Right hindlimb (tissue), 1 donor: ENCODE measurements at regions not wholly inside any gene's neighbourhood (a gene's known extent, or its start where the extent isn't known, plus 50 kb on each side); places are given as distances from the start of the nearest gene placed in this dataset.

Source experiments
- DNase-seq: peaks from one replicate; pipeline ENCODE4 v3.0.0-alpha.2; 2018

DNA sequence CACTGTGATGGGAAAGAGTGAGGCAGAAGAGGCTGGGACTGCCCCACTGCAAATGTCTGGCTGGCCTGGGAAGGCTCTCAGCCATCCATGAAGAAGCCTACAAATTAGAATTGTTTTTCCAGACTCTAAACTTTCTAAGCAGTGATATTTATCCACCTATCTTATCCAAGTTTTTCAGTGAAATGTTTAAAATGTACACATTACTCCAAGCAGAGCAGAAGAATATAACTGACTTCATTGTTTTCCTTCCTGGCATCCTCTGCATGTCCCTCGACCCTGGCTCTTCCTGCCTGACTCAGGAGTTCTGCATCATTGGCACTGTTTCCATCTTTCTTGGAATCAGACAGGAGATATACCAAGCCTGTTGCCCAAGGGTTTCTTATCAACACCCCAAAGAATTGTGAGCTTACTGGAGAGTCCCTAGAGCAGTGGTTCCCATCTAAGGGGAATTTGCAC lies 401.5 kb upstream of the PROK2 start:
- no peak for DNase-seq

DNA sequence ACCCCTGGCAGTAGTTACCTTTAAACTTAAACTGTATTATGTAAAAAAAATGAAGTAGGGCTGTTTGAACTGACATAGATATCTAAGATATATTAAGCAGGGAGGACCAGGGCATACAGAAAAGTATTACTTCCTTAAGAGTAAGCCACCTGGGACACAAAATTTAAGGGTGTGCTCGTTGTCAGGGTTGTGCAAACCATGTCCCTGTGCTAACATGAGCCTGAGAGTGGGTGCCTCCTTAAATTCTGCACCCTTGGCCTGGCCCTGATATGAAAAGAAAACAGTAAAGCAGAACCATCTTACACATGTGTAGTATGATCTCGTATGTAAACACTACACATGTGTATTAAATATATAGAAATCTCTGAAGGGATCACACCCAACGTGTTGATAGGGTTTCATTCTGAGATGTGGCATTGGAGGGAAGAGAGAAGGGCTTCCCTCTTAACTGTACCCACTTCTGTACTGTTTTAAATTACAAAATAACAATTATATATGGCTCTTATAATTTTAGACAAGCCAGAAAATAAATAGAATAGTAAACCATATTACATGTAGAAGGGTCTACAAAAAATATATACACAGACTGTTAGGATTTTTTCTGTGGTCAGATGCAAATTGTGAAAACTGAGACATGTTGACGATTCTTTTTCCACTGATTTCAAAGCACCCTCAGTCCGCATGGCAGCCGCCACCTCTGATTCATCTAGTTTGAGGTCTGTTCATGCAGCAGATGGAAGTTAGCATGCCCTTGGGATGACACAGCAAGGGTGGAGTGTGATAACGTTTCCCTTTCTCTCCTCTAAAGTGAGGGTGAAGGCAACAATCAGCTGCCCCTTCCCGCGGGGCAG lies 400.8 kb upstream of the PROK2 start:
- no peak for DNase-seq

DNA sequence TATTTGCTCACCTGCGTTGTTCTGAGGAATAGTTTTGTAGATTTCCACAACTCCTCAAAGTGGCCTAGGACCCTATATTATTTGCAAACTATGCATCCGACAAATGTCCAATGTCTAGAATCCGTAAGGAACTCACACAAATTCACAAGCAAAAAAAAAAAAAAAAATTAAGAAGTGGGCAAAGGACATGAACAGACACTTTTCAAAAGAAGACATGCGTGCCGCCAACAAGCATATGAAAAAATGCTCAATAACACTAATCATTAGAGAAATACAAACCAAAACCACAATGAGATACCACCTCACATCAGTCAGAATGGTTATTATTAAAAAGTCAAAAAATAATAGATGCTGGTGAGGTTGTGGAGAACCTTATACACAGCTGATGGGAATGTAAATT lies 398.5 kb upstream of the PROK2 start:
- DNase-seq = no peak

DNA sequence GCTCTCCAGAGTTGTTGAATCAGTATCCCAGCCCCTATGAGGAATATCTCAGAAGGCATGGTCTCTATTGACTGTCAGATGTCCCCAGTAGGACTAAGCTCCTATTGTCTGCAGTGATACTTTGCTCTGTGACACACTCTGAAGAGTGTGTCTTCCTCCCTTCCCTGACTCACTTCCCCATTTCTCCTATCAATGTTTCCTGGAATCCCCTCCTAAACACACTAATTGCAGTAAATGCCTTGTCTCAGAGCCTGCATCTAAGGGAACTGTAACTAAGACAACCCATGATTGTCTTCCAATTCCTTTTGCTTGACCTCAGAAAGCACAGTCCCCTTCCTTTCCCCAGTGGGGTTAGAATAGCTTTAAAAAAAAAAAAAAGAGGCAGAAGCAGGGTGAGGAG lies 397.3 kb upstream of the PROK2 start:
- DNase-seq = no peak

DNA sequence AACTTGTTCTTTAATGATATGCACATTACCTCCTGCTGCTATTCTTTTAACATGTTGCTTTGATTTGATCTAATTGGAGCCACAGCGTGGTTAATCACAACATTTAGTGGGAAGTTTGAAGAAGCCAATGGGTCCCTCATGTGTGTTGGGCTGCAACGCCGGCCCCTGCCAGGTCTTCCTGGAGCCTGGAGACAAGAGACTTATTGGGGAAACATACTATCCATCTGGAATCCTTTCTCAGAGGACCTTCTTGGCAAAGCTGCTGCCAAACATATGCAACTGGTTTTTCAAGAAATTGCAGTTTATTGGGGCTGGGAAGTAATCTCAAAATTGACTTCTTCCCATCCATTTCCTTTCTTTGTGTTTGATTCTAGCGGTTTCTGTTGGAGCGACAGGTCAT lies 396.3 kb upstream of the PROK2 start:
- peak; percentile 50 for DNase-seq

DNA sequence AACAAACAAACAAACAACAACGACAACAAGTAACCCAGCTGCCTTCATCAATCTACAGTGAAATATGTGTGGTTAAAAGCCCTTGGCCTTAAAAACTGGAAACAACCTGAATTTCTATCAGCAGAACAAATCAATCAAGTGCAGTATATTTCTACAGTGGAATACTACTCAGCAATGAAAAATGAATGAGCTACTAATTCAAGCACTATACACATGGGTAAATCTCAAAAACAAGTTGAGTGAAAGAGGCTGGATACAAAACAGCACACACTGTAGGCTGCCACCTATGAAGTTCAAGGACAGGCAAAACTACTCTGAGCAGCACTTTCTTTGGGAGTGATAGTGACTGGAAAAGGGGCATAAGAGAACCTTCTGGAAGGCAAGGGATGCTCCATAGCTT lies 395.5 kb upstream of the PROK2 start:
- DNase-seq = no peak

DNA sequence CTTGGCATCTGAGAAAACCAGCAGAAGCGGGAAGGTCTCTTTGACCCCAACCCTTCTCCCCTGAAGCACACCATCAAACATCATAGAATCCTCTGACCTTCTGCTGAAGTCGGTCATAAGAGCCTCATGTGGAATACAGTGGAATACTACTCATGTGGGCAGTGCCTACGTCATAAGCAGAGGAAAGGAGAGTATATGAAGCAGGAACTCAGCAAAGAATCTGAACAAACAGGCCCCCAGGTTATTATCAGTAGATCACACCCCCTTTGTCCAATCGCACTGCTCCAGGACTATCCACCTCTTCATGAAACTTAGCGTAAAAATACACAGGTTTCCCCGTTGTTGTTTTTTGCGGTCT lies 394.1 kb upstream of the PROK2 start:
- no peak for DNase-seq

DNA sequence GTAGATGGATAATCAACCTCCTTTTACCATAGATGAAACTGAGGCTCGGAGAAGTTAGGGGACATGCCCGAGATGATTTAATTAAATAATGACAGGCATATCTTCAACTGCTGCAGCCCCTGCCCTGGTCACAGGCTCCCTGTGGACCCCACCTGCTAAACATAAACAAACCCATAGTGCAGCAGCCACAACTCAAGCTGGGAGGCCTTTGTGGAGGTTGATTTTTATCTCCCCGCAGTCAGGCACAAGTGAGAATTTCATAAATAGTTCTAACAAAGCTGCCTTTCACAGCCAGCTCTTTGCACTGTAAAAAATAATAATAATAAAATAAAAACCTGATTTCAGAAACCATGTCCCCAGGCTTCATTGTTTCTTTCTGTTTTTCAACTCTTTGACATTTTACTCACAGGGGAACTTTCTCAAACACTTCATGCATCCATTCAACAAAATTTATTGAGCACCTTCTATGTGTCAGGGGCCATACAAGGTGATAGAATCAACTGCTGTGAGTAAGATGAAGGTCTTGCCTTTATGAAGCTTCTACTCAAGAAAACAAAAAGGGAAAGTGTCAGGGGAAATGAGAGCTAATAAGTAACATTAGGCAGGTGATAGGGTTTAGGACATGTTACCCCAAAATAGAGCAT lies 393.6 kb upstream of the PROK2 start:
- no peak for DNase-seq

DNA sequence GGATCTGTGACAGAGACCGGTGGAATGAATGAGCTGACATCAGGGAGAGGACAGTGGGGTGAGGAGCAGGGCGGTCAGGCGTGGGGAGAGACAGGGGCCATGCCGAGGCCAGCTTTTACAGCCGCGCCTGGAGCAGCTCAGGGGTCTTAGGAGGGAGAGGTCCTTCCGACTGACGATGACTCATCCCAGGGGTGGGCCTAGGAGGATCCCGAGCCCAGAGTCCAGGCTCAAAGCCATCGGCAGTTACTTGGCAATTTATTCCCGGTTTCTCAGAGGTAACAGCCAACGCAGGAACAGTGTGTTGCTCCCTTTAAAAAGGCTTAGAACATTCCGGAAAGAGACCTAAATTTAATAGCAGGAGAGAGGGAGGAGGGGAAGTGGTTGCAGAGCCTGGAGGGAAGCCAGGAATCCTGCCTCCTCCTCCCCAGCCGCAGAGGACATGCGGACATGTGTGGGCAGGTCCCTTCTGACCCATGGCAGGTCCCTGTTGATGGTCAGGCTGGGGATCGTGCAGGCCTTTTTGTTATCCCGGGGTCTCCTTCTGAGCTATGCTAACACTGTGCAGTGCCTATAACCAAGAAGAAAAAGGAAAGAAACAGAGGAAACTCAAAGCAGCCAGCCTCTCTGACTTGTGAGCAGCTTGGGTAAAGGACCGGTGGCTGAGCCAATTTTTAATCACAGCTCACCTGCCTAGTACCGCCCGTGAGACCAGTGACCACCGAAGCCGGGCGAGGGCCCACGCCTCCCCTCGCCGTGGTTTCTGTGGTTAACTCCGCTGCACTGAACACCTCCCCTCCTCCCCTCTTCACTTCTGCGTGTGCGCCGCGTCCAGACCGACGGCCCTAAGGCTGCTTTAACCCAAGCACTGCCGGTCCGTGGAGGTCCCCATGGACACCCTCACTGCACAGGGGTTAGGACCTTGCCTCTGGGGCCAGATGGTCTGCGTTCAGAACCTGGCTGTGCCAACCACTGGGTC lies 392.4 kb upstream of the PROK2 start:
- DNase-seq = peak; percentile 83

DNA sequence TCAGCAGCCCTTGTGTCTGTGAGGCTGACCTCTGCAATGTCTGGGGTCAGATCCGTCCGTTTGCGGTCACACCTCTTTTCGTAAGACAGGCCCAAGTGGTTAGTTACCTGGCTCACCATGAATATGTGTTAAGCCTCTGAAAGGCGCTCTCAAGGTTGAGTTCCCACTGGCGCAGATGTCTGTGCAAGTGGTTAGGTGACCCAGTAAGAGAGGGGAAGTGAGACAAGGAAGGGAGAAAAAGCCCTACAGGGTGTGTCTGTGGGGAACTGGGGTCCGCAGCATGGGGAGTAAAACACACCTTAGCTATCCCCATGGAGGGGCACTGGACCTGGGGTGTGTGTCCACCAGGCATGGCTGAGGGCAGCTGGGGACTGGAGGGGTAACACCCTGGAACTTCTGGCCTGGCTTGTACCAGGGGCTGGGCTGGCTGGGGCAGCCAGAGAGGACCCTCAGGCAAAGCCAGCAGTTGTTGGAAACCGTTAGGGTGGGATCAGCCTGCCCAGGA lies 391.6 kb upstream of the PROK2 start:
- DNase-seq = no peak

DNA sequence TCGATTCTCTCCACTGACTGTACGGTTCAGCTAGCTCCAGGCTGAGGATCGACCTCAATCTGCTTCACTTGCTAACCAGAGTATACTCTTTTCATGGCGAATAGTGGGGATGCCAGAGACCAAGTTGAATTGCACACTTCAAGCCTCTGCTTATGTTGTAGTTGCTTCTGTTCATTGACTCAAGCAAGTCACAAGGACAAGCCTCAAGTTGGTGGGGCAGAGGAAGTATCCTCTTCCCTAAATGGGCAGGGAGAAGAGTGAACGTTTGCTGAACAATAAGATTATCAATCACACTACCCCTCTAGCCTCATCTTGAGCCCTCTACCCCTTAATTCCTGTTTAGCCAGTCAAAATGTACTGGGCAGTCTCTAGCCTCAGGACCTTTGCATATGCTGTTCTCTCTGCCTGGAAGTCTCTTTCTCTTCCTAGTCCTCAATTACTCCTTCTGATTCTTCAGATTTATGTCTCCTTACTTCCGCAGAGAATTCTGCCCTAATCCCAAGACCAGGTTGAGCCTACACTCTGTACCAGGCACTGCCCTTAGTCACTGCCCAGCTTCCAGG lies 390.4 kb upstream of the PROK2 start:
- DNase-seq = no peak

DNA sequence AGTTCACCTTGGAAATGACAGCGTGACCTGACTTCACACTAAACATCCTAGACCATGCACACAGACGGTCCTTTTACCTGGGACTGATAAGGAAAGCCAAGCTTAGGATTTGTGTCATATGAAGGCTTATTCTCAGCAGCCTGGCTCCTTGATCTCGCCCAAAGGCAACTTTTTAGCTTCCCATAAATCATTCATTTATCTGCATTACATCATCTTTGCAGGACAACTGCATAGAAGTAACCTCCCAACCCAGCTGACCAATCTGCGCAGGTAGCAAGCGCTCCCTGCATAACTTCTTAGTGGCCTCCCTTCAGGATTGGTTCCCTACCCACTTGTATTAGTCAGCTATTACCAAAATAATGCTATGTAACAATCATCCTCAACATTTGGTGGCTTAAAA lies 389.9 kb upstream of the PROK2 start:
- no peak for DNase-seq

DNA sequence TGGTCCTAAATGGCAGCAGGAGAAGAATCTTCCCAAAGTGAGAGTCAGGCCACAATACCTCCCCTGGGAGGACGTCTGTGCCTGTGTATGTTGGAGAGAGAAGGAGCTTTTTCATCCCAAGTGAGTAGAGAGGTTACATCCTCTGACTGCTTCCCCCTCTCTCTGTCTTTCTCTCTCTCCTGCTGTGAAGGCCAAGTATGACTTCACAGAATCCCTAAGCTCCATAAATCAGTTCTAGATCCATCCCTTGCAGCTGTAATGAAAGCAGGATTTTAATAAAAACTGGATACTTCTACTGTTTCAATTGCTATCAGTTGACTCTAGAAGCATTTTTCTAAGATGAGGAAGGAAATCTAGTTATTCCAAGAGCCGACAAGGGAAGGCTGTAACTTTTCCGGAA lies 389.1 kb upstream of the PROK2 start:
- DNase-seq = no peak

DNA sequence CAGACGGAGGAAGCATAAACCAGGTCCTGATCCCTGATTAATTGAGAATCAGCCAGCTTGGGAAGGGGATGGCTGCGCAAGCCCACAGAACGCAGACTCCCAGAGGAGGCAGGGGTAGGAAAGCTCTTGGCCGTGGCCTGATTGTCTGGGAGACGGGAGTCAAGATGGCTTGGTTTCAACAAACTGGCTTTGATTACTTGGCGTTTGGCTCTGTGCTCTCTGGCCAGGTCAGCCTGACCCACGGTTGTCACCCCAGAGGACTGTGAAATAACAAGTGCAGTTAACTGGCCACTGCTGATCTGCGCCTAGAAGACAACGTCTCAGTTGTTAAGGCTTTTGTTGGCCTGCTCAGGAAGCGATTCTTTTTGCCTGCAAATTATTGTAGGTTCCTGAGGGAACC lies 387.0 kb upstream of the PROK2 start:
- peak; percentile 30 for DNase-seq

DNA sequence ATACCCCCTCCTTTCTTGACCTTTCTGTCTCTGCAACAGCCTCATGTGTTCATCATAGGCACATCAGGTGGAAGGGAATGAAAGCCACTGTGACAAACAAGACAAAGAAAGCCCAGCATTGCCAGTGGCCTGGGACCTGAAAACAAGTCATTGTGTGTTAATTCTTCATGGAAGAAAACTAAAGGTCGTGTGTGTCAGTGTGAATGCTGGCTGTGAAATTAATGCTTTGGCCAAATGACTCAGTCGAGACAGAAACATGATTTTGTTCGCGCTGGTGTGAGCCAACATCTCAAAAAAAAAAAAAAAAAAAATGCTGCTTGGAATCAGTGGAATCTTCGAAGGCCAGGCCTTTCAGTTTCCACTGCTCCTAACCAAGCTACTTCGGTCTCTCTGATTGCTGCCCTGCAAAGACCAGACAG lies 386.5 kb upstream of the PROK2 start:
- DNase-seq = peak; percentile 30

DNA sequence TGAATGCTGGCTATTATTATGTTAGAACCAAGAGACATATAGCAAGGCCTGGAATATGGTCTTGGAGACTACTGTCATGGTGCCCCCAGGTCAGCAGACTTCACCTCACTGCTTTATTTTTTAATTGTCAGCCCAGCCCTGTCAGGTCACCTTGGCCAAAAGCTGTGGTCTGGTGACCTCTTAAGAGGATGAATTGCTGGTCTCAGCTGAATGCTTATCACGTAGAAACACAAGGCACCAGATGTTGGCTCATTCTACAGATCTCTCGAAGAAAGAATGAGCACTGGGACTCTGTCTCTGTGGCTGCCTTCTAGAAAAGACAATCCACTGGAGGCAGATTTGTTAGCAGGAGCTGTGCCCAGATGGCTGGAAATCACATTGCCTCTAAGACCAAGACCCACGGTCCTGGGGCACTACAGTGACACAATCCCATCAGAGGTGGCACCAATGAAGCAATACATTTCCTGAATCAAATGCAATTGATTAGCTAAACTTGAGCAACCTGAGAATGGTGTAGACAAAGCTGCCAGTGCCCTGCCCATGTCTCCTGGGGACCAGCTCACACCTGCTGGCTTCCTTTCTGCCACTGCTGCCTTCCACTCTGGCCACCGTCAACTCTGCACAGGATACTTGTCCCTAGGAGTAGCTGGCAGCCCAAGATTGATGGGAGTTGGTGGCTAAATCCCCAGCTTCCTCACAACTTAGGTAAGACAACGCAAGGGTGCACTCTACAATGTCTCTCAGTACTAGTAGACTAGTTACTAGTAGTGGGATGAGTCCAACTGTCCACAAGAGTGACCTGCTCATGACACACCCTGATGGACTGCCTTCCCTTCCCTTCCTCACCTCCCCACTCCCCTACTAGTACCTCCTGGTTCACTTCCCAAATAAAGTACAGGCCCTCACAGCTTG lies 384.9 kb upstream of the PROK2 start:
- DNase-seq = no peak

DNA sequence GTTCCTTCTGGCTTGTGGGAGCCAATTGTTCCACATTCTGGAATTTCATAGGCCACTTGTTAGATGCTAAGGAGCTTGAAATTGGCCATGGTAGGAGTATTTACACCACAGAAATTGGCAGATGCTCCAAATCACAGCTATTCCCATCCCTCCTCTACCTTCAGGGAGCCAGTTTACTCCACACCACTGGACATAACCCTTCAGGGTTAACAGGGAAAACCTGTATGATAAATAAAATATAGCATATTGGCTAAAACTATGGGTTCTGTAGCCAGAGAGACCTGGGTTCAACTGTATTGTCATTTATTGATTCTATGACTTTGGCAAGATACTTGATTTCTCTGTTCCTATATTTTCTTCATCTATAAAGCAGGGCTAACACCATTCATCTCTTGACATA lies 384.2 kb upstream of the PROK2 start:
- no peak for DNase-seq

DNA sequence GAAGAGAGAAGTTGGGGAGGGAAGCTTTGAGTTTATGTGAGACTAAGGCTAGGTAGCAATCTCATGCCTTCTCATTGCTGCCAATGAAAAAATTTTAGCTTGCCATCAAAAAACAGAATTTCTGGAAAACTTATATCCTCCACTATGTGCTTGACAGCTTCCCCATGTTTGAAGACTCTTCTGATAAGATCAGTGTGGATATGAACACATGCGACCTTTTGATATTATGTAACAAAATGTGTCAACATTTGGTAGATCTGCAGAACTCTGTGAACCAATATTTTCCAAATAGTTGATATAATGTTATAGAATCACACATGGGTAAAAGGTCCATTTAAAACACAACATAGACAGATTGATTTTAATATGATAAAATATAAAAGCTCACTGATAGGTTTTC lies 380.9 kb upstream of the PROK2 start:
- no peak for DNase-seq

DNA sequence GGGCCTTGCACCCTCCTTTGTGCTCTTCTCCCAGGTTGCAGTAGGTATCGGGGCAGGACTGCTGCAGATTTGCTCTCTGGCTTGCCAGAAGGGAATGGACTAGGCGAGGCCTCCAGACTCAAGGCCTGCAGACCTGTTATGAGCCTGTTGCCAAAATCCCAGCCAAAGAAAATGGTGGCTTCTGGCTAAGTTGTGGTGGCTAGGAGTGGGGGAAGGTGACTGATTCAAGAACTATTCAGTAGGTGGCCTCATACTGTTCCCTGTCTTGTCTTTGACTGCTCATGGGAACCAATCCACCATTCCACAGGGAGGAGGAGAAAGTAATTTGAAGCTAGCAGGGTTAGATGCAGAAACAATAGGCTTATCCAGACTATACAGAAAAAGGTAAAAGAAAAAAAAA lies 380.4 kb upstream of the PROK2 start:
- DNase-seq = no peak

DNA sequence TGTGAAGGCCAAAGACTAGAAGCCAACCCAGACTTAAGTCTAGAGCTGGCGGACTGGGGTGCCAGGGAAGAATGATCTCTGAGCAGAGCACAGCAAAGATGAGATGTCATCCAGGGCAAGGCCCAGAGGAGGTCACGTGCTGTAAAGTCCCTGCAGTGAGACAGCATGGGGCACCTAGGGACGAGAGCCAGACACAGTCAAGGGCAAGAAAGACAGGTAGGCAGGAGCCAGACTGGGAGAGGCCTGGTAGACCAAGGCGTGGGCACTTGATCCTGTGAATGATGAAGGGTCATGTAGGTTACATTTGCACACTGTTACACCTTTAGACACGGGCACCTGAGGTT lies 379.7 kb upstream of the PROK2 start:
- no peak for DNase-seq

DNA sequence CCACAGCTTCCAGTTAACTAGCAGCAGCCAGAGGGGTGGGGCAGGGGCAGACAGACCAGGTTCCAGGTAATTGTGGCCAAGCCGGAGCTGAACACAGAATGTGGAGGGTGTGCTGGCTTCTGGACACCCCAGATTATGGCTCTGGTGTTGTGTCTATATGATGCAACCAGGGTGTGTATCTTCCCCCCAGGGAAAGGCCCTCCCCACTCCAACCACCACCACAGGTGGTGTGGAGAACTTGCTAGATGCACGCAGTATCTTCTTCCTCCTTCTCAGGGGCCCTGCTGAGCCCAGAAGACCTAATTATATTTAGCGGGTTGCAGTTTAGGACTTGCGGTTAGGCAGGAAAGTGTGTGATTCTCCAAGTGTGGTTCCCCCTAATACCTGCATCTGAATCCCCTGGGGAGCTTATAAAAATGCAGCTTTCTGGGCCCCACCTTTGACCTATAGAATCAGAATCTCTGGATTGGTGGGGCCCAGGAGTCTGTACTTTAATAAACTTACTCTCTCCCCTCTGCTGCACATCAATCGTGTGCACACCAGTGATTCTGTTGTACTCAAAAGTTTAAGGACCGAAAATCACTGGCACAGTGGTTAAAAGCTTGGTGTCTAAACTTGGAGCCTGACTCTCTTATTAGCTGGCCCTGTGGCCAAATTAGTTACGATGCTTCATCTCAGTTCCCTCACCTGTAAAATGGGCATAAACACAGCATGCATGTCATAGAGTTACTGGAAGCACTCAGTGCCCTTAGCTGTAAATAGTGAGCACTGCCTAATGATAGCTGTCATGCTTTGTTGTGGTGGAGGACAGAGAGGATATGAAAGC lies 379.1 kb upstream of the PROK2 start:
- no peak for DNase-seq
